ENCODE measurements at regions not wholly inside any gene's neighbourhood (a gene's known extent, or its start where the extent isn't known, plus 50 kb on each side); places are given as distances from the start of the nearest gene placed in this dataset.

DNA sequence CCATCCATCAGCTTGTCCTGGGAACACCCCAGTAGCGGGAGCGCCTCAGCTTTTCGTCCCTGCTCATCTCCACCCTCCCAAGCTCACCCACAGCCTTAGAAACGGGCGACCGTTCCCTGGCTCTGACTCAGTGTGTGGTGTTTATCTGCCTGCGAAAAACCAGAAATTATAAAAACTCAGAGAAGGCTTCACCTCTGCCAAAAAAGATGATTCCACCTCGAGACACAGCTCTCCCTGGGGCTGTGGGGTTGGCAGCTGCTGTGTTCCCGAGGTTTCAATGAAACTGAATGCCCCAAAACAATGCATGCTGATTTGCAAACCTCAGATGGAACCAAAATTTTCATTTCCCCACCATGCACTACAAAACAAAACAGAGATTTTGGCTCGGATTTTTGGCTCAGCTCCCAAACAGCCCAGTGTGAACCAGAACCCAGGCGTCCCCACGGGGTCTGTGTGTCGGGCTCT is 62.4 kb upstream of the MED9 start:
- TF ChIP-seq EZH2 (optimal IDR thresholded peaks at IDR 0.05; ENCODE audit: low read depth, low read length), result no peak
- TF ChIP-seq, protein P1, sequence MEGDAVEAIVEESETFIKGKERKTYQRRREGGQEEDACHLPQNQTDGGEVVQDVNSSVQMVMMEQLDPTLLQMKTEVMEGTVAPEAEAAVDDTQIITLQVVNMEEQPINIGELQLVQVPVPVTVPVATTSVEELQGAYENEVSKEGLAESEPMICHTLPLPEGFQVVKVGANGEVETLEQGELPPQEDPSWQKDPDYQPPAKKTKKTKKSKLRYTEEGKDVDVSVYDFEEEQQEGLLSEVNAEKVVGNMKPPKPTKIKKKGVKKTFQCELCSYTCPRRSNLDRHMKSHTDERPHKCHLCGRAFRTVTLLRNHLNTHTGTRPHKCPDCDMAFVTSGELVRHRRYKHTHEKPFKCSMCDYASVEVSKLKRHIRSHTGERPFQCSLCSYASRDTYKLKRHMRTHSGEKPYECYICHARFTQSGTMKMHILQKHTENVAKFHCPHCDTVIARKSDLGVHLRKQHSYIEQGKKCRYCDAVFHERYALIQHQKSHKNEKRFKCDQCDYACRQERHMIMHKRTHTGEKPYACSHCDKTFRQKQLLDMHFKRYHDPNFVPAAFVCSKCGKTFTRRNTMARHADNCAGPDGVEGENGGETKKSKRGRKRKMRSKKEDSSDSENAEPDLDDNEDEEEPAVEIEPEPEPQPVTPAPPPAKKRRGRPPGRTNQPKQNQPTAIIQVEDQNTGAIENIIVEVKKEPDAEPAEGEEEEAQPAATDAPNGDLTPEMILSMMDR (IDR thresholded peaks at IDR 0.05; ENCODE audit: low read length), result no peak

Data from MM.1S (cell line).